ENCODE measurements at regions not wholly inside any gene's neighbourhood (a gene's known extent, or its start where the extent isn't known, plus 50 kb on each side); places are given as distances from the start of the nearest gene placed in this dataset.

DNA sequence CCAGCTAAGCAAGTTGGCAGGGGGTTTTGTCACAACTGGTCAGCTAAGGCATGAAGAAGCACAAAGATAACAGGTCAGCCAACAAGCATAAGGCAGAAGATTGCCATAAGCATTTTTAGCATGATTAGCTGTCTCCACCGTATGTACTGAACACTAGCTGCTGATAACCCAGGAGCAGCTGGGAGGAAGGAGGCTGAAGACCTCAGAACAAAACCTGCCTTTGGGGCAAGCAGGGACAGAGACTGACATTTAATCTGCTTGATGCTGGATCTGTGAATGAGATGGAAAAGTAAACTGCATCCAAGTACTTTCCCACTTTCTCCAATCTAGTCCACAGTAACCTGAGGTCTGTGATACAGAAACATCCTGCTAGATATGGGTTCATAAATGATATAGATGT, 353.0 kb upstream of the MAP3K7 start:
- TF ChIP-seq, protein P1, sequence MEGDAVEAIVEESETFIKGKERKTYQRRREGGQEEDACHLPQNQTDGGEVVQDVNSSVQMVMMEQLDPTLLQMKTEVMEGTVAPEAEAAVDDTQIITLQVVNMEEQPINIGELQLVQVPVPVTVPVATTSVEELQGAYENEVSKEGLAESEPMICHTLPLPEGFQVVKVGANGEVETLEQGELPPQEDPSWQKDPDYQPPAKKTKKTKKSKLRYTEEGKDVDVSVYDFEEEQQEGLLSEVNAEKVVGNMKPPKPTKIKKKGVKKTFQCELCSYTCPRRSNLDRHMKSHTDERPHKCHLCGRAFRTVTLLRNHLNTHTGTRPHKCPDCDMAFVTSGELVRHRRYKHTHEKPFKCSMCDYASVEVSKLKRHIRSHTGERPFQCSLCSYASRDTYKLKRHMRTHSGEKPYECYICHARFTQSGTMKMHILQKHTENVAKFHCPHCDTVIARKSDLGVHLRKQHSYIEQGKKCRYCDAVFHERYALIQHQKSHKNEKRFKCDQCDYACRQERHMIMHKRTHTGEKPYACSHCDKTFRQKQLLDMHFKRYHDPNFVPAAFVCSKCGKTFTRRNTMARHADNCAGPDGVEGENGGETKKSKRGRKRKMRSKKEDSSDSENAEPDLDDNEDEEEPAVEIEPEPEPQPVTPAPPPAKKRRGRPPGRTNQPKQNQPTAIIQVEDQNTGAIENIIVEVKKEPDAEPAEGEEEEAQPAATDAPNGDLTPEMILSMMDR (IDR thresholded peaks at IDR 0.05; ENCODE audit: poor library complexity) = no peak
- TF ChIP-seq EZH2 (IDR thresholded peaks at IDR 0.05; ENCODE audit: borderline replicate concordance) = no peak

All from hepatocyte (in vitro differentiated cells).